ENCODE measurements at regions not wholly inside any gene's neighbourhood (a gene's known extent, or its start where the extent isn't known, plus 50 kb on each side); places are given as distances from the start of the nearest gene placed in this dataset.

- DNase-seq (ENCODE audit: low read depth in 2 of 2) = peak in 1 of 2 donors; percentile 26
Measured at GRCh38 chr13:74084375-74084935, 49.7 kb downstream of the KLF12 start.

- no peak for DNase-seq (ENCODE audit: low read depth in 2 of 2)
Measured at GRCh38 chr13:74082741-74083160, 51.5 kb downstream of the KLF12 start.

- DNase-seq (ENCODE audit: low read depth in 2 of 2) = no peak
Measured at GRCh38 chr13:74080762-74081161, 53.4 kb downstream of the KLF12 start.

- DNase-seq (ENCODE audit: low read depth in 2 of 2) = no peak
Measured at GRCh38 chr13:74077792-74078191, 56.4 kb downstream of the KLF12 start.

GRCh38 chr13:74077375-74077774, 56.8 kb downstream of the KLF12 start:
- DNase-seq (ENCODE audit: low read depth in 2 of 2) = no peak

- peak in 1 of 2 donors; percentile 58 for DNase-seq (ENCODE audit: low read depth in 2 of 2)
Measured at GRCh38 chr13:74074723-74075122, 59.5 kb downstream of the KLF12 start.

- peak in 1 of 2 donors; percentile 19 for DNase-seq (ENCODE audit: low read depth in 2 of 2)
Measured at GRCh38 chr13:74073274-74073673, 60.9 kb downstream of the KLF12 start.

GRCh38 chr13:74070513-74070912, 63.7 kb downstream of the KLF12 start:
- no peak for DNase-seq (ENCODE audit: low read depth in 2 of 2)

- no peak for DNase-seq (ENCODE audit: low read depth in 2 of 2)
Measured at GRCh38 chr13:74070065-74070464, 64.1 kb downstream of the KLF12 start.

GRCh38 chr13:74068471-74068870, 65.7 kb downstream of the KLF12 start:
- DNase-seq (ENCODE audit: low read depth in 2 of 2) = no peak

GRCh38 chr13:74067818-74068217, 66.4 kb downstream of the KLF12 start:
- DNase-seq (ENCODE audit: low read depth in 2 of 2) = no peak

GRCh38 chr13:74066937-74067336, 67.3 kb downstream of the KLF12 start:
- DNase-seq (ENCODE audit: low read depth in 2 of 2) = no peak

- no peak for DNase-seq (ENCODE audit: low read depth in 2 of 2)
Measured at GRCh38 chr13:74064805-74065312, 69.3 kb downstream of the KLF12 start.

GRCh38 chr13:74063533-74064100, 70.6 kb downstream of the KLF12 start:
- no peak for DNase-seq (ENCODE audit: low read depth in 2 of 2)

GRCh38 chr13:74062933-74063332, 71.3 kb downstream of the KLF12 start:
- DNase-seq (ENCODE audit: low read depth in 2 of 2) = peak in 1 of 2 donors; percentile 64

- DNase-seq (ENCODE audit: low read depth in 2 of 2) = peak in 1 of 2 donors; percentile 61
Measured at GRCh38 chr13:74061926-74062595, 72.1 kb downstream of the KLF12 start.

GRCh38 chr13:74056801-74057542, 77.2 kb downstream of the KLF12 start:
- no peak for DNase-seq (ENCODE audit: low read depth in 2 of 2)

GRCh38 chr13:74052402-74052928, 81.7 kb downstream of the KLF12 start:
- DNase-seq (ENCODE audit: low read depth in 2 of 2) = no peak

GRCh38 chr13:74048756-74049155, 85.4 kb downstream of the KLF12 start:
- no peak for DNase-seq (ENCODE audit: low read depth in 2 of 2)

- peak in 1 of 2 donors; percentile 3 for DNase-seq (ENCODE audit: low read depth in 2 of 2)
Measured at GRCh38 chr13:74047931-74048600, 86.1 kb downstream of the KLF12 start.

- DNase-seq (ENCODE audit: low read depth in 2 of 2) = no peak
Measured at GRCh38 chr13:74046431-74046830, 87.8 kb downstream of the KLF12 start.

Measured in lung microvascular endothelial cell (primary cell).